ENCODE measurements at regions not wholly inside any gene's neighbourhood (a gene's known extent, or its start where the extent isn't known, plus 50 kb on each side); places are given as distances from the start of the nearest gene placed in this dataset.
"Not testable (repeated sequence)": the region's sequence is repeated elsewhere in the genome, so short reads cannot be mapped to it uniquely, and the experiment has no call there.

DNA sequence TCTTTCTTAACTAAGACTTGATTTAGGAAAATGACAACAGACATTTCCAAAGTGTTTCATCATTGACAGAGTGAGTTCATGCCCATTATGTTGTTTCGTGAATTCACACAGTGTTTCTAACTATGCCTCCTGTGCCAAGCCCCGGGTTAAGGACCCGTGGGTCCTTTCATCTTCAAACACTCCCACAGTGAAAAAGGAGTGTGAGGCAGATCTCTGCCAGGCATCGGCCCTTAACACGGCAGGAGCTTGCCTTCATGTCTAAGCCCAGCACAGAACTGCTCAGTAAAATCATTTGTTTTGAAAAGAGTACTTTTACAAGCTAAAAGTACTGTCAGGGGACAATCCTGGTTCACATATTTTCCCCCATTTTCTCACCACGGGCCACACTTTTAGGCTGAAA lies 80.0 kb upstream of the FOXB1 start:
- H3K9me3 Mint-ChIP-seq: no peaks in the 10 kb centered on the region
- H3K36me3 Mint-ChIP-seq: no peaks in the 10 kb centered on the region
- DNase-seq (ENCODE audit: low spot score) (no peak), ATAC-seq (no peak)
- H3K27me3 Mint-ChIP-seq: peaks cover 14 to 36% of the 10 kb centered on the region in 2 donors
- peaks cover 7 to 12% of the 10 kb centered on the region in 2 donors for H3K4me1 Mint-ChIP-seq (ENCODE audit: low read depth in 2 of 2)
- H3K4me3 Mint-ChIP-seq: no peak overlapping the region
- H3K27ac Mint-ChIP-seq: no peak overlapping the region

DNA sequence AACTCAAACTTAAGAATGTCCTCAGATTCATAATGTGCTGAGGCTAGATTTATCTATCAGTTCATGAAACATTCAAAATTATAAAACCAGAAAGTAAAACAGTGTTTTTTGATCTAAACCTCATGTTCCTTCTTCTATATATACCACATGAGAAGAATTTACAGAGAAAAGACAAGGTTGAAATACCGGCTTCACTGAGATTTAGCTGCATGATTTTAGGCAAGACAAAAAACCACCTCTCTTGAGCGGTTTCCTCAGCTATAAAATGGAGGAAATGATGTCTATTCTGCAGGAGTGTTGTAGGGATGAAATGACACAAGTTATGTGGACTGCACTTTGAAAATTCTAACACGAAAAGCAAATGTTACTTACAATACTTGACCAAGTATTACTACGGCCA lies 80.6 kb upstream of the FOXB1 start:
- H3K36me3 Mint-ChIP-seq: no peaks in the 10 kb centered on the region
- peaks cover 11 to 31% of the 10 kb centered on the region in 2 donors for H3K27me3 Mint-ChIP-seq
- peaks cover 8 to 14% of the 10 kb centered on the region in 2 donors for H3K4me1 Mint-ChIP-seq (ENCODE audit: low read depth in 2 of 2)
- no peaks in the 10 kb centered on the region for H3K9me3 Mint-ChIP-seq
- ATAC-seq (no peak), DNase-seq (ENCODE audit: low spot score) (no peak)
- no peak overlapping the region for H3K27ac Mint-ChIP-seq
- no peak overlapping the region for H3K4me3 Mint-ChIP-seq

DNA sequence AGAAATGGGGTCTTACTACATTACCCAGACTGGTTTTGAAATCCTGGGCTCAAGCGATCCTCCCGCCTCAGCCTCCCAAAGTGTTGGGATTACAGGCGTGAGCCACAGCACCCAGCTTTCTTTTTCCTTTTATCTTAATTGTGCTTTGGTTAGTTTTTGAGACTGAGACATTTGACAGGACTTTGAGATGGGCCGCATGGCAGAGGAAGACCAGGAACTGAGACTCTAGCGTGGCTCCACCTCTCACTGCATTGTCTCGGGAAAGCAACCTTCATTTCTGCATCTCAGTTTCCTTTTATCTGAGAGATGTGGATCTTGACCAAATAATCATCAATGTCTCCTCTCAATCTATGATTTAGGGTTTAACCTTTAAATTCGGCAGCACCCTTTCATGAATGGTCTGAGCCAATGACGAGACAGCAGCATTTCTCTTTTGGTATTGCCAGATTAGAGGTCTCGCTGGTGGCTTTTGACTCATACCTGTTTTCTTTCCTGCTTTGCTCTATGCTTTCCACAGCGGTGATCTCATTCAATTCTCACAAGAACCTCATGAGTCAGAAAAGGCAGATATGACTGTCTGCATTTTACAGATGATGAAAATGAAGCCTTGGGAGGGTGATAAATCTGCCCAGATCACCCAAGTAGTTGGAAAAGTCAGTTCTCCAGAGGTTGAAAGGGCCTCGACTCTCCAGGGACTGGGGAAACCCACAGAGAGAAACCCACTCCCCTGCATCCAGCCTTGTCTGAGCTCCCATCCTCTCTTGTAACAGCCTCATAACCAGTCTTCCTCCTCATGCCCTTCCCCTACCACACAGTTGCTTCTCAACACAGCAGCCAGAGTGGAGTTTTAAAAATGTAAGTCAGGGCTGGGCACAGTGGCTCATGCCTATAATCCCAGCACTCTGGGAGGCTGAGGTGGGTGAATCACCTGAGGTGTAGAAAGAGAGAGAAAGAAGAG lies 84.8 kb upstream of the FOXB1 start:
- peak; percentile 73 to 88 for ATAC-seq
- Mint-ChIP-seq H3K36me3 (no peaks in the 10 kb centered on the region), H3K4me3 (peak overlapping the region; percentile 77)

DNA sequence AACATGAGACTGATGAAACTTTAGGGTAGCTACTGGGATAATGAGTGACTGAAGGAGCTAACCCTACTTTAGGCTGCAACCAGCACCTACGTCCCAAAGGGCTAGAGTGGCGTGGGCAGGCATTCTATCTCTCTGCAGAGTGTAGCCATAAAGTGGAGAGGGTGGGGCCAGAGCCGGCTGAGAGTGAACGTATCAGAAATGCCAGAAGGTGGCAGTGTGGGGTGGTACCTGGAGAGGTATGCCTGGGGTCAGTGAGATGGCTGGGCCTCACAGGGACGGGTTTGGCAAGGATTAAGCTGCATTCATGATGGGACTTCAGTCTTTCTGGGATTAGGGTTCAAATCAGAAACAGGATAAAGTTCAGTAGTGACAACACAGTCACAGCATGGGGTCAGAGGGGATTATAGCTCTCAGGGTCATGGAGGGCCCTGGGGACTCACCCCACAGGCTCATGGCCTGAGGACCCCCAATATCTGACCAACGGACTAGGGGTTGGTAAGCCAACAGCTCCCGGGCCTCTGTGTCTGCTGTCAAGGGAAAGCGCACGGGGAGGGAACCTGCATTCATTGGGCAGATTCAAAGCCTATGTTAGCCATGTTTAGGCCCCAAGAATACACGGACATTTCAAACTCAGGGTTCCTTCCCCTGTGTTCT lies 86.5 kb upstream of the FOXB1 start:
- H3K27me3 Mint-ChIP-seq: peaks cover 12 to 28% of the 10 kb centered on the region in 2 donors
- H3K4me3 Mint-ChIP-seq: no peak overlapping the region
- ATAC-seq: peak; percentile 74 to 85
- no peak overlapping the region for H3K27ac Mint-ChIP-seq
- DNase-seq (ENCODE audit: low spot score): peak; percentile 78
- H3K9me3 Mint-ChIP-seq: no peaks in the 10 kb centered on the region
- peaks cover 8 to 14% of the 10 kb centered on the region in 2 donors for H3K4me1 Mint-ChIP-seq (ENCODE audit: low read depth in 2 of 2)
- H3K36me3 Mint-ChIP-seq: no peaks in the 10 kb centered on the region

More for the DNA sequence above, 84.8 kb upstream of the FOXB1 start:
- Mint-ChIP-seq H3K4me1 (ENCODE audit: low read depth in 2 of 2) (peaks cover 8 to 14% of the 10 kb centered on the region in 2 donors), H3K27me3 (peaks cover 10 to 15% of the 10 kb centered on the region in 2 donors), H3K9me3 (no peaks in the 10 kb centered on the region), H3K27ac (peak overlapping the region; percentile 56 to 91)
- DNase-seq (ENCODE audit: low spot score): no peak

DNA sequence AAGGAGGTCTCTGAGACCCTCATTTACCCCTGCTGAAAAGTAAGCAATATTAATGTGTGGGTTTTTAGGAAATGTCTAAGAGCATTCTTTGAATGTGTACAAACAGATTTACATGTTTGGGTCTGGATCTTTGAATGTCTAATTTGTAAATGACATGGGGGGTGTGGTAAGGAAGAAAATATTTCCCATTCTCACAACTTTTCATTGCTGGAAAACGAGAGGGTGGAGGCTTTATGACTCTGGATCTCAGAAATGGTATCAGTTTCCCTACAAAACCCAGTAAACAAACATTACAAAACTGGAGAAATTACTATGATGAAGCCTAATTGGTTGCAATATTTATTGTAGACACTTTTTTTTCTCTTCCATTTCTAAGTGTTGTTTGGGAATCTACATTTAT lies 98.1 kb upstream of the FOXB1 start:
- Mint-ChIP-seq H3K9me3 (no peaks in the 10 kb centered on the region), H3K4me1 (ENCODE audit: low read depth in 2 of 2) (peaks cover 0 to 3% of the 10 kb centered on the region in 2 donors), H3K36me3 (no peaks in the 10 kb centered on the region), H3K27ac (no peak overlapping the region), H3K27me3 (peaks cover 31 to 67% of the 10 kb centered on the region in 2 donors), H3K4me3 (no peak overlapping the region)
- no peak for ATAC-seq
- no peak for DNase-seq (ENCODE audit: low spot score)

DNA sequence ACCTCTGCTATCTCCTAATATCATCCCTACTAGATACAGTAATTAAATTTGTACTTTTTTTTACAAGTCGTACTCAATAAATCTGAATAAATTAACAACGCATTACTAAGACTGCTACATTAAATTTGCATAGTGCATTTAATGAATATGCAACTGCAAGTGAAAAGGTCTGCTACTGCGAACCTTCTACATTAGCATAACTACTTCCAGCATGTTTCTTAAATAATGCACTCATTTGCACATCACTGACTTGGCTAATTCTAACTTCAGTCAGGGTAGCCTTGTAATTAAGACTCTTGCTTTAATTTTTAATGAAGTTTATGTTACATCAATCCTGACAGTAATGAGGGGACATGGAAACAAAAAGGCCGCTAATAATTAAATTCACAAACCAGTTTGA lies 98.9 kb upstream of the FOXB1 start:
- no peaks in the 10 kb centered on the region for H3K36me3 Mint-ChIP-seq
- H3K4me1 Mint-ChIP-seq (ENCODE audit: low read depth in 2 of 2): peaks cover 0 to 3% of the 10 kb centered on the region in 2 donors
- ATAC-seq (no peak), DNase-seq (ENCODE audit: low spot score) (no peak)
- H3K4me3 Mint-ChIP-seq: no peak overlapping the region
- no peaks in the 10 kb centered on the region for H3K9me3 Mint-ChIP-seq
- H3K27ac Mint-ChIP-seq: no peak overlapping the region
- peaks cover 29 to 67% of the 10 kb centered on the region in 2 donors for H3K27me3 Mint-ChIP-seq

DNA sequence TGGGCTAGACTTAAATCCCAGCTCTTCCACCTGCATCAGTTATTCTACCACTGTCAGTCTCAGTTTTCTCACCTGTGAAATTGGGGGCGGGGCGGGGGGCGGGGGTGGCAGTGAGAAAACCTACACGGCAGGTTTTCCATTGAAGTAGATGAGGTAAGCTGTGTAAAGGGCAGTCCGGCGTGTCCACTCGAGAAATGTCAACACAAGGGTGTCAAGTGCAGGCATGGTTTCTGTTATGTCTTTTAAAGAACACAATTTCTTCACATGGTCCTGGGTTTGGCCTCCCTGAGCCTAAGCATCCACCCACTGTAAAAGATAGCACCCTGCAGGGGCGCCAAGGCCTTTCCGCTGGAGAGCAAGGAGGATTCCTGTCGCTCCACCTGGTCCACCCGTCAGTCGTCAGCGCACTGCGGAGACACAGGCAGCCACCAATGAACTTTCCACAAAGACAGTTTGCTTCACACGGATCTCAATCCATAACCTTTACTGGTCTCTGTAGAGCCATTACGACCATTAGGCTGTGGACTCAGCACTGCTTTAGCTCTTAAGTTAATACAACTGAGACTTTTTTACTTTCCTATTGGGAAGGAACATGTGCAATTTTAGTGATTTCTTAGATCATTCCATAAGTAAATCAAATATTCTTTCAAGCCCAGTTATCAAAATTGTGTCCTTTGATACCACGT lies 99.5 kb upstream of the FOXB1 start:
- Mint-ChIP-seq H3K4me3 (no peak overlapping the region), H3K4me1 (ENCODE audit: low read depth in 2 of 2) (peaks cover 0 to 3% of the 10 kb centered on the region in 2 donors), H3K27me3 (peaks cover 31 to 65% of the 10 kb centered on the region in 2 donors), H3K36me3 (no peaks in the 10 kb centered on the region), H3K9me3 (no peaks in the 10 kb centered on the region), H3K27ac (no peak overlapping the region)
- no peak for DNase-seq (ENCODE audit: low spot score)
- ATAC-seq: no peak

DNA sequence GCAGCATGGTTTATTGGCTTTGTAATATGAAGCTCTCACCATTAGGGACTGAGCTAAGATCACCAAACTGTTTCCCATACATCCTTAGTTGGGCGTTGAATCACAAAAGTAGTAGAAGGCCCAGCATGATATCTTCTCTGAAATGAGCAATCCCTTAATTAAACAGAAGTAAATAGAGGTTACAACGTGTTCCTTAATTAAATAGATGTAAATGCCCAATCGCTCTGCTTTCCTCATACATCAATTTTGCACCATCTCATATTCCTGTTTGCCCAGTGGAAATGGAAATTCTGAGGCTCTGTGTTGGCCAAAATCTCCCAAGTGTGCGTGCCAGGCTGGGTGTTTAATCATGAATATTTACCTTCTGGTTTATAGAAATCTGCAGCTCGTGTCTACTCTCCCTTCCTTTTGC lies 107.4 kb upstream of the FOXB1 start:
- ATAC-seq (no peak), DNase-seq (ENCODE audit: low spot score) (no peak)
- Mint-ChIP-seq H3K27me3 (peaks cover 23 to 64% of the 10 kb centered on the region in 2 donors), H3K4me1 (ENCODE audit: low read depth in 2 of 2) (no peaks in the 10 kb centered on the region), H3K4me3 (no peak overlapping the region), H3K36me3 (no peaks in the 10 kb centered on the region), H3K9me3 (no peaks in the 10 kb centered on the region), H3K27ac (no peak overlapping the region)

DNA sequence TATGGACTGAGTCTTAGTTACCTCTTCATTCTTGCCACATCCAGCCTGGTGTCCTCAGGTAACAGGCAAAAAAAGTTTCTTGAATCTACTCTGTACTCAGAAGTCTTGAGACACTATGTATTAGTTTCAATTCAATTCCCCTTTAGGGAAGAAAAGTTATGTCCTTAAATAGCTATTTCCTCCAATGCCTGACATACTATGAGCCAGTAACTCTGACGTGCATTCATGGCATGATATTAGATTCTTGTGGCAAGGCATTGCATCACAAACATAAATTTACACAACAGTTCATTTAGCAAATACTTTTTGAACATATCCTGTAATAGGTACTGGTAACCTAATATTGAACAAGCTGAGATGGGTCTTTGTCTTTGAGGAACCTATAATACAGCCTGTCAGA lies 109.3 kb upstream of the FOXB1 start:
- Mint-ChIP-seq H3K36me3 (no peaks in the 10 kb centered on the region), H3K27ac (no peak overlapping the region), H3K9me3 (no peaks in the 10 kb centered on the region), H3K4me1 (ENCODE audit: low read depth in 2 of 2) (no peaks in the 10 kb centered on the region), H3K4me3 (no peak overlapping the region), H3K27me3 (peaks cover 24 to 57% of the 10 kb centered on the region in 2 donors)
- no peak for ATAC-seq
- DNase-seq (ENCODE audit: low spot score): no peak

DNA sequence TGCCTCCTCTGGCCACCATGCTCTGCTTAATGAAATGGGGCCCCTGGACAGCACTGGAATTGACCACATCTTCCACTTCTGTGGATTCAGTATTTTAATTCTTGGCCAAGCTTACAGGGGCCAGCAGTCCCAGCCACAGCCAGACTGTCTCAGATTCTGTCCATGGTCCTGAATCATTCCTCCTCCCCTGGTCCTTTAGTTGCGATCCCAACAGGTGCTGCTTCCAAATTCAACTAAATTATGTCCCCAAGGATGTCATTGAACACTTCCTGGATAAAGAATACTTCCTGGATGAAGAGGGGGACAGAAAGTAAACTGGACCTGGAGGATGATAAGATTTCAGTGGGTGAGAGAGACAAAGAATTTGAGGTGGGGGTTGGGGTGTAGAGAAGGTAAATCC lies 111.1 kb upstream of the FOXB1 start:
- Mint-ChIP-seq H3K27ac (no peak overlapping the region), H3K4me3 (no peak overlapping the region), H3K36me3 (no peaks in the 10 kb centered on the region), H3K4me1 (ENCODE audit: low read depth in 2 of 2) (no peaks in the 10 kb centered on the region), H3K9me3 (no peaks in the 10 kb centered on the region), H3K27me3 (peaks cover 26 to 63% of the 10 kb centered on the region in 2 donors)
- DNase-seq (ENCODE audit: low spot score) (no peak), ATAC-seq (no peak)

DNA sequence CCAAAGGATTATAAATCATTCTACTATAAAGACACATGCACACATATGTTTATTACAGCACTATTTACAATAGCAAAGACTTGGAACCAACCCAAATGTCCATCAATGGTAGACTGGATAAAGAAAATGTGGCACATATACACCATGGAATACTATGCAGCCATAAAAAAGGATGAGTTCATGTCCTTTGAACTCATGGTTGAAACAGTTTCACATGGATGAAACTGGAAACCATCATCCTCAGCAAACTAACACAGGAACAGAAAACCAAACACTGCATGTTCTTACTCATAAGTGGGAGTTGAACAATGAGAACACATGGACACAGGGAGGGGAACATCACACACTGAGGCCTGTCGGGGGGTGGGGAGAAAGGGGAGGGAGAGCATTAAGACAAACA lies 116.2 kb upstream of the FOXB1 start:
- H3K9me3 Mint-ChIP-seq; H3K36me3 Mint-ChIP-seq; H3K4me1 Mint-ChIP-seq (ENCODE audit: low read depth in 2 of 2): not testable (repeated sequence)

DNA sequence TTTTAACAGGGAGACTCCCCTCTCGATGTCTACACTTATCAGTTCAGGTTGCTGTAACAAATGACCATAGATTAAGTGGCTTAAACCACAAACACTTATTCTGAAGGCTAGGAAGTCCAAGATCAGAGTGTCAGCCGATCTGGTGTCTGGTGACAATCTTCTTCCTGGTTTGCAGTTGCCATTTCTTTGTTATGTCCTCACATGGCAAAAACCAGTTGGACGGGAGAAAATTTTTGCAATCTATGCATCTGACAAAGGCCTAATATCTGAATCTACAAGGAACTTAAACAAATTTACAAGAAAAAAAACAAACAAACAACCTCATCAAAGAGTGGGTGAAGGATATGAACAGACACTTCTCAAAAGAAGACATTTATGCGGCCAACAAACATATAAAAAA lies 116.9 kb upstream of the FOXB1 start:
- no peaks in the 10 kb centered on the region for H3K4me1 Mint-ChIP-seq (ENCODE audit: low read depth in 2 of 2)
- no peak overlapping the region for H3K27ac Mint-ChIP-seq
- peaks cover 32 to 44% of the 10 kb centered on the region in 2 donors for H3K27me3 Mint-ChIP-seq

More for the DNA sequence above, 116.2 kb upstream of the FOXB1 start:
- H3K27ac Mint-ChIP-seq; ATAC-seq; H3K4me3 Mint-ChIP-seq; DNase-seq (ENCODE audit: low spot score): not testable (repeated sequence)
- H3K27me3 Mint-ChIP-seq: peaks cover 30 to 51% of the 10 kb centered on the region in 2 donors

DNA sequence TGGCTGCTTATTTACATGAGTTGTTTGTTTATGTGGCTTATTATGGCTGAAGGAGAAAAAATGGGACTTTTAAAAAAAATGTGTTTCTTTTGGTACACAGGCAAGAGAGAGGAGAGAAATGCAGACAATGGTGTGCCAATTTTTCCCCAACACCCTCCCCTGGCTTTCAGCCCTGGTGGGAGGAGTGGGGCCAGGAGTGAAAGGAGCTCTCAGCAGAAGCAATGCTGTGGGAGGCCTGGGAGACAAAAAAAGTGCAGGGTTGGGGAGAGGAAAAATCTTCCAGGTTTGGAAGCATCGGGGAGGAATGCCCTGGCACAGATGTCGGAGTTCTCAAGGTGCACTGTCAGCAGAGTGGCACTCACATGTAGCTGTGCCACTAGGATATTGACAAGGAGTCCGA lies 117.7 kb upstream of the FOXB1 start:
- DNase-seq (ENCODE audit: low spot score) (no peak), ATAC-seq (no peak)
- Mint-ChIP-seq H3K4me1 (ENCODE audit: low read depth in 2 of 2) (no peaks in the 10 kb centered on the region), H3K36me3 (no peaks in the 10 kb centered on the region), H3K27me3 (peaks cover 36 to 44% of the 10 kb centered on the region in 2 donors), H3K4me3 (no peak overlapping the region), H3K27ac (no peak overlapping the region), H3K9me3 (no peaks in the 10 kb centered on the region)

More for the DNA sequence above, 116.9 kb upstream of the FOXB1 start:
- Mint-ChIP-seq H3K9me3 (no peaks in the 10 kb centered on the region), H3K36me3 (no peaks in the 10 kb centered on the region), H3K4me3 (no peak overlapping the region)
- ATAC-seq (no peak), DNase-seq (ENCODE audit: low spot score) (no peak)

Measured in natural killer cell treated with Interleukin-12 subunit alpha and Interleukin-12 subunit beta and Interleukin-15 and Interleukin-18, amount 100 ng/mL, for 72 hours (primary cell).